ENCODE measurements at regions not wholly inside any gene's neighbourhood (a gene's known extent, or its start where the extent isn't known, plus 50 kb on each side); places are given as distances from the start of the nearest gene placed in this dataset.

- no peak for TF ChIP-seq EZH2 (IDR thresholded peaks at IDR 0.05; ENCODE audit: borderline replicate concordance, low read depth, low read length, poor library complexity, severe bottlenecking)
- no peak for TF ChIP-seq CTCF (conservative IDR thresholded peaks at IDR 0.05; ENCODE audit: low read depth, low read length)
- Histone ChIP-seq H3K27me3 (replicated peaks; ENCODE audit: insufficient read depth, low read depth, low read length, poor library complexity) (no peaks in the 10 kb centered on the region), H3K9me3 (ENCODE audit: low read depth, low read length, poor library complexity, severe bottlenecking) (no peaks in the 10 kb centered on the region), H3K4me3 (ENCODE audit: low read depth, low read length, poor library complexity, severe bottlenecking) (no peak overlapping the region), H3K4me1 (ENCODE audit: insufficient read depth, low read length, poor library complexity, severe bottlenecking) (no peaks in the 10 kb centered on the region), H3K27ac (ENCODE audit: low read depth, low read length, poor library complexity, severe bottlenecking) (no peak overlapping the region), H3K36me3 (ENCODE audit: insufficient read depth, low read length, poor library complexity, severe bottlenecking) (no peaks in the 10 kb centered on the region)
- intact Hi-C loops (cut with micrococcal nuclease; ENCODE audit: unreplicated experiment): no loop called here
- CTCF ChIA-PET: no interaction called here
- DNase-seq (ENCODE audit: low spot score): no peak
- no TSS peak for BruUV-seq (replicated peaks)
- POLR2A ChIA-PET (ENCODE audit: low non-redundant PET): no interaction called here
Observed at GRCh38 chr4:114304046-114304445, 294.6 kb upstream of the UGT8 start.

DNA sequence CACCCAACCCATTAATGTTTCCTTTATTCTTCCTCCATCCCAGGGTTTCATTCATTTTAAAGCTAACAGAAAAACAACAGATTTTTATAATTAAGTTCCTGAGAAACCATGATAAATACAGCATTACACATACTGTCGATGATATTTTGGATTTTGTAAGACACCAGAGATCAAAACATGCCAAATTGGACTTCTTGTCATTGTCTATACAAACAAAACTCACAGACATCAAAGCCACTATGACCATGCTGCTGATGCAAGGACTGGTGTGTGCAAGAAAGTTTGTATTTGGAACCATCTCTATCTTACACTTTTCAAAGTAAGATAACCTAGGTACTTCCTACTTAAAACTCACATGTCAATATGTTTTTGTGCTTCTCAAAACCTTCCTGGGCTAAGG is 294.0 kb upstream of the UGT8 start:
- H3K27me3 ChIP-seq (replicated peaks; ENCODE audit: insufficient read depth, low read depth, low read length, poor library complexity): no peaks in the 10 kb centered on the region
- H3K9me3 ChIP-seq (ENCODE audit: low read depth, low read length, poor library complexity, severe bottlenecking): no peaks in the 10 kb centered on the region
- intact Hi-C loops (cut with micrococcal nuclease; ENCODE audit: unreplicated experiment): no loop called here
- TF ChIP-seq EZH2 (IDR thresholded peaks at IDR 0.05; ENCODE audit: borderline replicate concordance, low read depth, low read length, poor library complexity, severe bottlenecking) (no peak), CTCF (conservative IDR thresholded peaks at IDR 0.05; ENCODE audit: low read depth, low read length) (no peak)
- no peaks in the 10 kb centered on the region for H3K4me1 ChIP-seq (ENCODE audit: insufficient read depth, low read length, poor library complexity, severe bottlenecking)
- no peak for DNase-seq (ENCODE audit: low spot score)
- no peak overlapping the region for H3K4me3 ChIP-seq (ENCODE audit: low read depth, low read length, poor library complexity, severe bottlenecking)
- CTCF ChIA-PET: no interaction called here
- POLR2A ChIA-PET (ENCODE audit: low non-redundant PET): no interaction called here
- no TSS peak for BruUV-seq (replicated peaks)
- H3K36me3 ChIP-seq (ENCODE audit: insufficient read depth, low read length, poor library complexity, severe bottlenecking): no peaks in the 10 kb centered on the region
- H3K27ac ChIP-seq (ENCODE audit: low read depth, low read length, poor library complexity, severe bottlenecking): no peak overlapping the region

GRCh38 chr4:114306946-114307345 is 291.7 kb upstream of the UGT8 start:
- Histone ChIP-seq H3K27me3 (replicated peaks; ENCODE audit: insufficient read depth, low read depth, low read length, poor library complexity) (no peaks in the 10 kb centered on the region), H3K36me3 (ENCODE audit: insufficient read depth, low read length, poor library complexity, severe bottlenecking) (no peaks in the 10 kb centered on the region), H3K4me1 (ENCODE audit: insufficient read depth, low read length, poor library complexity, severe bottlenecking) (no peaks in the 10 kb centered on the region), H3K4me3 (ENCODE audit: low read depth, low read length, poor library complexity, severe bottlenecking) (no peak overlapping the region), H3K9me3 (ENCODE audit: low read depth, low read length, poor library complexity, severe bottlenecking) (no peaks in the 10 kb centered on the region), H3K27ac (ENCODE audit: low read depth, low read length, poor library complexity, severe bottlenecking) (no peak overlapping the region)
- DNase-seq (ENCODE audit: low spot score): no peak
- CTCF ChIA-PET: no interaction called here
- POLR2A ChIA-PET (ENCODE audit: low non-redundant PET): no interaction called here
- BruUV-seq (replicated peaks): no TSS peak
- intact Hi-C loops (cut with micrococcal nuclease; ENCODE audit: unreplicated experiment): no loop called here
- TF ChIP-seq CTCF (conservative IDR thresholded peaks at IDR 0.05; ENCODE audit: low read depth, low read length) (no peak), EZH2 (IDR thresholded peaks at IDR 0.05; ENCODE audit: borderline replicate concordance, low read depth, low read length, poor library complexity, severe bottlenecking) (no peak)
